MCF 10A (cell line): ENCODE measurements at regions not wholly inside any gene's neighbourhood (a gene's known extent, or its start where the extent isn't known, plus 50 kb on each side); places are given as distances from the start of the nearest gene placed in this dataset.

Experiments
- BruUV-seq: library from RNA; stranded (reverse); fragments of 400-500 nt; replicated peaks from 2 replicates; lab custom pipeline; 2021; lab: Mats Ljungman, UMichigan
- CTCF ChIA-PET: fragments of 300-600 bp; sonication (Branson Sonifier 250); formaldehyde crosslinking; extraction: SDS; loops from one replicate; lab custom pipeline; 2021; ENCODE audit warnings: antibody characterized with exemption, inconsistent platforms; lab: Yijun Ruan, JAX
- POLR2A ChIA-PET: fragments of 300-600, 350-650 bp; sonication (Branson Sonifier 250); formaldehyde crosslinking; extraction: SDS; loops from one replicate; lab custom pipeline; 2020; ENCODE audit warnings: antibody characterized with exemption, inconsistent platforms; lab: Yijun Ruan, JAX
- DNase-seq: peaks from one replicate; pipeline ENCODE4 v3.0.0-alpha.2; 2018; ENCODE audit not compliant: unreplicated experiment
- H3K27ac Mint-ChIP-seq: one replicate; pipeline ENCODE4 v1.8.0; 2022; ENCODE audit warnings: mild to moderate bottlenecking, low read depth, mixed read lengths; ENCODE audit not compliant: unreplicated experiment
- H3K27me3 Mint-ChIP-seq: one replicate; pipeline ENCODE4 v1.8.0; 2022; ENCODE audit warnings: mixed read lengths; ENCODE audit not compliant: insufficient read depth, unreplicated experiment
- H3K36me3 Mint-ChIP-seq: one replicate; pipeline ENCODE4 v1.8.0; 2022; ENCODE audit warnings: mild to moderate bottlenecking, moderate library complexity, mixed read lengths; ENCODE audit not compliant: insufficient read depth, unreplicated experiment
- H3K4me1 Mint-ChIP-seq: one replicate; pipeline ENCODE4 v1.8.0; 2022; ENCODE audit warnings: mixed read lengths; ENCODE audit not compliant: insufficient read depth, unreplicated experiment
- H3K4me3 Mint-ChIP-seq: one replicate; pipeline ENCODE4 v1.8.0; 2022; ENCODE audit warnings: mild to moderate bottlenecking, moderate library complexity, mixed read lengths; ENCODE audit not compliant: unreplicated experiment
- H3K9me3 Mint-ChIP-seq: one replicate; pipeline ENCODE4 v1.8.0; 2022; ENCODE audit warnings: mixed read lengths; ENCODE audit not compliant: unreplicated experiment
- intact Hi-C: fragments of 100-400 bp; cut with micrococcal nuclease; formaldehyde crosslinking; loops from 2 replicates; pipeline ENCODE4 v1.14.1; 2022
- TF ChIP-seq, protein P1 (sequence below): fragments of 200-600 bp; IDR thresholded peaks from one replicate; pipeline ENCODE4 v1.8.0; 2022; ENCODE audit warnings: antibody characterized with exemption, mild to moderate bottlenecking; ENCODE audit not compliant: unreplicated experiment

GRCh38 chr2:58925676-58926081 is 684.6 kb upstream of the FANCL start:
- DNase-seq = peak; percentile 20
- ChIA-PET CTCF (no interaction called here), POLR2A (no interaction called here)
- intact Hi-C loops = no loop called here
- Mint-ChIP-seq H3K36me3 (no peaks in the 10 kb centered on the region), H3K9me3 (peaks cover 8% of the 10 kb centered on the region), H3K4me1 (peaks cover 24% of the 10 kb centered on the region), H3K4me3 (no peak overlapping the region), H3K27me3 (no peaks in the 10 kb centered on the region), H3K27ac (no peak overlapping the region)
- no TSS peak for BruUV-seq
- TF ChIP-seq, protein P1, sequence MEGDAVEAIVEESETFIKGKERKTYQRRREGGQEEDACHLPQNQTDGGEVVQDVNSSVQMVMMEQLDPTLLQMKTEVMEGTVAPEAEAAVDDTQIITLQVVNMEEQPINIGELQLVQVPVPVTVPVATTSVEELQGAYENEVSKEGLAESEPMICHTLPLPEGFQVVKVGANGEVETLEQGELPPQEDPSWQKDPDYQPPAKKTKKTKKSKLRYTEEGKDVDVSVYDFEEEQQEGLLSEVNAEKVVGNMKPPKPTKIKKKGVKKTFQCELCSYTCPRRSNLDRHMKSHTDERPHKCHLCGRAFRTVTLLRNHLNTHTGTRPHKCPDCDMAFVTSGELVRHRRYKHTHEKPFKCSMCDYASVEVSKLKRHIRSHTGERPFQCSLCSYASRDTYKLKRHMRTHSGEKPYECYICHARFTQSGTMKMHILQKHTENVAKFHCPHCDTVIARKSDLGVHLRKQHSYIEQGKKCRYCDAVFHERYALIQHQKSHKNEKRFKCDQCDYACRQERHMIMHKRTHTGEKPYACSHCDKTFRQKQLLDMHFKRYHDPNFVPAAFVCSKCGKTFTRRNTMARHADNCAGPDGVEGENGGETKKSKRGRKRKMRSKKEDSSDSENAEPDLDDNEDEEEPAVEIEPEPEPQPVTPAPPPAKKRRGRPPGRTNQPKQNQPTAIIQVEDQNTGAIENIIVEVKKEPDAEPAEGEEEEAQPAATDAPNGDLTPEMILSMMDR = no peak

DNA sequence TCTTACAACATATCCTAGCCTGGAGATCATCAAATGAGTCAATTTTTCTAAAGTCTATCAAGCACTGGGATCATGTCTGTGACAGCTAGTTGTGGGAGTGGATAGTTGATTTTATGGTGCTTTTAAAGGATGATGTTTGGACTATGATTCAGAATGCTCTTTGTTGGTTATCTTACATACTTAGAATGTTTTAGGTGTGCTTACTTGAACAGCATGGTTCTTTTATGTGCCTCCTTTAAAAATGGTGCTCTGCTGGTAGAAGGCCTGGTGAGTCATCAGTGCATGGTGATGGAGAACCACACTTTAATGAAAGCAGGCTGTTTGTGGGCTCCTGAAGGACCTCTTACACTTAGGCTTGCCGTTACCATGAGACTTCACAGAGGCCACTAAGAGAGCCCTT is 682.7 kb upstream of the FANCL start:
- BruUV-seq = no TSS peak
- ChIA-PET CTCF (interaction anchor here (0.6 kb wide), 2 partner anchors 23 to 1750 kb away, joined by 3 read pairs; no protein-coding TSS in a partner anchor), POLR2A (no interaction called here)
- no peak for DNase-seq
- TF ChIP-seq, protein P1 = no peak
- peaks cover 24% of the 10 kb centered on the region for H3K4me1 Mint-ChIP-seq
- no peak overlapping the region for H3K27ac Mint-ChIP-seq
- peaks cover 8% of the 10 kb centered on the region for H3K9me3 Mint-ChIP-seq
- no peaks in the 10 kb centered on the region for H3K36me3 Mint-ChIP-seq
- no peaks in the 10 kb centered on the region for H3K27me3 Mint-ChIP-seq
- intact Hi-C loops = no loop called here
- no peak overlapping the region for H3K4me3 Mint-ChIP-seq

- TF ChIP-seq, protein P1 = no peak
- H3K9me3 Mint-ChIP-seq = peaks cover 8% of the 10 kb centered on the region
- BruUV-seq = no TSS peak
- no peak for DNase-seq
- H3K4me3 Mint-ChIP-seq = no peak overlapping the region
- no peak overlapping the region for H3K27ac Mint-ChIP-seq
- H3K36me3 Mint-ChIP-seq = no peaks in the 10 kb centered on the region
- intact Hi-C loops = no loop called here
- no peaks in the 10 kb centered on the region for H3K27me3 Mint-ChIP-seq
- CTCF ChIA-PET = interaction anchor here (0.6 to 2.1 kb wide), 2 partner anchors 13 to 900 kb away, joined by 3 to 7 read pairs; no protein-coding TSS in a partner anchor
- POLR2A ChIA-PET = no interaction called here
- H3K4me1 Mint-ChIP-seq = peaks cover 24% of the 10 kb centered on the region
These were observed 681.1 kb upstream of the FANCL start for GRCh38 chr2:58922245-58922644.

- Mint-ChIP-seq H3K9me3 (peaks cover 8% of the 10 kb centered on the region), H3K36me3 (no peaks in the 10 kb centered on the region), H3K4me3 (no peak overlapping the region), H3K27me3 (no peaks in the 10 kb centered on the region), H3K4me1 (peaks cover 24% of the 10 kb centered on the region), H3K27ac (no peak overlapping the region)
- BruUV-seq = no TSS peak
- CTCF ChIA-PET = interaction anchor here (0.6 to 2.1 kb wide), 2 partner anchors 13 to 899 kb away, joined by 3 to 7 read pairs; no protein-coding TSS in a partner anchor
- no peak for DNase-seq
- TF ChIP-seq, protein P1 = no peak
- intact Hi-C loops = no loop called here
- POLR2A ChIA-PET = no interaction called here
These were observed 680.6 kb upstream of the FANCL start for GRCh38 chr2:58921676-58922075.
